Neuronal stem cell (in vitro differentiated cells): ENCODE measurements at regions not wholly inside any gene's neighbourhood (a gene's known extent, or its start where the extent isn't known, plus 50 kb on each side); places are given as distances from the start of the nearest gene placed in this dataset.

Source experiments
- DNase-seq: peaks from one replicate; pipeline ENCODE4 v3.0.0-alpha.2; 2013; ENCODE audit warnings: low spot score
- H2AFZ ChIP-seq: one replicate; pipeline ENCODE4 v1.6.1; 2013; ENCODE audit warnings: mild to moderate bottlenecking, low read length, inconsistent platforms
- H2AK5ac ChIP-seq: 2 replicates; pipeline ENCODE4 v1.6.1; 2013; ENCODE audit warnings: low read depth, mild to moderate bottlenecking, inconsistent platforms, low read length, moderate library complexity, mixed read lengths
- H2BK120ac ChIP-seq: 2 replicates; pipeline ENCODE4 v1.6.1; 2013; ENCODE audit warnings: low read depth, mild to moderate bottlenecking, inconsistent platforms, low read length, moderate library complexity, mixed read lengths
- H2BK12ac ChIP-seq: one replicate; pipeline ENCODE4 v1.6.1; 2013; ENCODE audit warnings: low read length, inconsistent platforms
- H2BK15ac ChIP-seq: 2 replicates; pipeline ENCODE4 v1.6.1; 2013; ENCODE audit warnings: mild to moderate bottlenecking, low read length, inconsistent platforms, mixed read lengths
- H2BK5ac ChIP-seq: one replicate; pipeline ENCODE4 v1.6.1; 2013; ENCODE audit warnings: inconsistent platforms, mild to moderate bottlenecking, low read length, moderate library complexity
- H3K14ac ChIP-seq: one replicate; pipeline ENCODE4 v1.6.1; 2013; ENCODE audit warnings: low read length, inconsistent platforms
- H3K18ac ChIP-seq: 2 replicates; pipeline ENCODE4 v1.6.1; 2013; ENCODE audit warnings: low read length, inconsistent platforms
- H3K23ac ChIP-seq: 2 replicates; pipeline ENCODE4 v1.6.1; 2013; ENCODE audit warnings: low read depth, mild to moderate bottlenecking, mixed read lengths, low read length, inconsistent platforms; ENCODE audit not compliant: poor library complexity
- H3K27ac ChIP-seq: replicated peaks from 3 replicates; pipeline ENCODE4 v1.5.1; 2013; ENCODE audit warnings: low read length, inconsistent platforms
- H3K27me3 ChIP-seq, 3 experiments: 2 replicates each; pipeline ENCODE4 v1.6.1; 2013; ENCODE audit warnings: low read length in 3 of 3, mild to moderate bottlenecking in 2 of 3, inconsistent platforms in 1 of 3, low read depth in 1 of 3, mixed read lengths in 1 of 3, moderate library complexity in 1 of 3; ENCODE audit not compliant: control insufficient read depth in 3 of 3, insufficient read depth in 3 of 3
- H3K36me3 ChIP-seq, 2 donors: replicated peaks in 1 of 2; 2 replicates each; pipeline ENCODE4 v1.6.1; 2013; ENCODE audit warnings: low read length in 2 of 2; ENCODE audit not compliant: control insufficient read depth in 2 of 2, insufficient read depth in 2 of 2
- H3K4ac ChIP-seq: 2 replicates; pipeline ENCODE4 v1.6.1; 2013; ENCODE audit warnings: inconsistent platforms, mild to moderate bottlenecking, low read length, moderate library complexity
- H3K4me1 ChIP-seq, 2 donors: 1 replicate in 1 of 2; 2 replicates in 1 of 2; pipeline ENCODE4 v1.6.1; 2013; ENCODE audit warnings: low read length in 2 of 2, low read depth in 1 of 2; ENCODE audit not compliant: control insufficient read depth in 2 of 2, insufficient read depth in 1 of 2
- H3K4me2 ChIP-seq: one replicate; pipeline ENCODE4 v1.6.1; 2013; ENCODE audit warnings: mild to moderate bottlenecking, low read length, inconsistent platforms; ENCODE audit not compliant: insufficient read depth, poor library complexity, severe bottlenecking
- H3K4me3 ChIP-seq, 2 donors: 2 replicates each; pipeline ENCODE4 v1.5.1; 2013; ENCODE audit warnings: low read length in 2 of 2, mild to moderate bottlenecking in 2 of 2, inconsistent platforms in 1 of 2, moderate library complexity in 1 of 2
- H3K79me1 ChIP-seq: one replicate; pipeline ENCODE4 v1.6.1; 2013; ENCODE audit warnings: low read depth, mild to moderate bottlenecking, inconsistent platforms, low read length, moderate library complexity
- H3K9ac ChIP-seq: one replicate; pipeline ENCODE4 v1.6.1; 2013; ENCODE audit warnings: mild to moderate bottlenecking, low read depth, low read length, inconsistent platforms; ENCODE audit not compliant: poor library complexity
- H3K9me3 ChIP-seq, 2 donors: replicated peaks in 1 of 2; 2 replicates each; pipeline versions ENCODE3 to v1.6.1; 2013; ENCODE audit warnings: low read length in 2 of 2, mild to moderate bottlenecking in 2 of 2, inconsistent platforms in 1 of 2, low read depth in 1 of 2, mixed read lengths in 1 of 2, moderate library complexity in 1 of 2; ENCODE audit not compliant: control insufficient read depth in 2 of 2, insufficient read depth in 1 of 2
- H4K8ac ChIP-seq: one replicate; pipeline ENCODE4 v1.6.1; 2013; ENCODE audit warnings: low read depth, mild to moderate bottlenecking, inconsistent platforms, low read length, moderate library complexity
- H4K91ac ChIP-seq: one replicate; pipeline ENCODE4 v1.6.1; 2013; ENCODE audit warnings: low read length, low read depth, mild to moderate bottlenecking, inconsistent platforms; ENCODE audit not compliant: poor library complexity
- WGBS, 2 donors: extraction: QIAGEN DNeasy Blood & Tissue Kit; methylation state at CpG; one replicate each; pipeline ENCODE4 v1.1.7; 2013; ENCODE audit warnings: missing lambda C conversion rate in 2 of 2, mixed read lengths in 1 of 2; ENCODE audit not compliant: insufficient read length in 2 of 2, insufficient replicate concordance in 1 of 2; ENCODE audit errors: extremely low coverage in 2 of 2; 5-methylcytosine and 5-hydroxymethylcytosine counted together

DNA sequence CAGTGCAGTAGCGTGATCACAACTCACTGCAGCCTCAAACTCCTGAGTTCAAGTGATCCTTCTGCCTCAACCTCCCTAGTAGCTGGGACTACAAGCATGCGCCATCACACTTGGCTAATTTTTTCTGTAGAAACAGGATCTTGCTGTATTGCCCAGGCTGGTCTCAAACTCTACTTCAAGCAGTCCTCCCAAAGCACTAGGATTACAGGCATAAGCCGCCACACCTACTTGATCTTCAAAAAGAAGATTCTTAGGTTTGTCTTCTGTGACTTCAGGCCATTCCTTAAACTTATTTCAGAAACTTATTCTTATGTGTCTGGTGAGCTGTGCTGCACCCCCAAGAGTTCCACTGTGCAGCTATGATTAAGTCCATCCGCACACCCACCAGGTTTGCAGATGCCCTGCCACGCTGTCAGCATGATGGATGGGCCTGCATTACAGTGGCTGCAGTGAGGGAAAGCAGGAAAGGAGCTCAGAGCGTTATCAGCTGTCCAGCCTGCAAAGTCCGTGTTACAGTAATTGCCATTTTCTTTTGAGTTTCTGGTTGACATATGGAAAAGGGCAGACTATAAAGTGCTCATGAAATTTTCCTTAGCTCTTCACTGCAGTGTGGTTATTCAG, 146.6 kb downstream of the AASDH start:
- no CpG with 5 or more reads among the region's 7 CpGs for WGBS, 2 donors
- Histone ChIP-seq H2AFZ (no peak overlapping the region), H2BK120ac (no peak overlapping the region), H2BK15ac (no peak overlapping the region), H3K36me3 (peaks cover 0 to 1% of the 10 kb centered on the region in 2 donors), H3K18ac (no peak overlapping the region), H3K27ac (no peak overlapping the region), H3K4me2 (no peak overlapping the region), H3K4me1 (peaks cover 0 to 2% of the 10 kb centered on the region in 2 donors), H3K79me1 (no peaks in the 10 kb centered on the region), H3K9me3 (no peaks in the 10 kb centered on the region), H2AK5ac (no peak overlapping the region), H4K8ac (no peak overlapping the region), H3K27me3 (no peaks in the 10 kb centered on the region), H3K23ac (no peak overlapping the region), H3K9ac (no peak overlapping the region), H4K91ac (no peak overlapping the region), H2BK12ac (no peak overlapping the region), H3K4me3 (no peak overlapping the region), H3K4ac (no peak overlapping the region), H2BK5ac (no peak overlapping the region), H3K14ac (peak overlapping the region; percentile 31)
- no peak for DNase-seq

DNA sequence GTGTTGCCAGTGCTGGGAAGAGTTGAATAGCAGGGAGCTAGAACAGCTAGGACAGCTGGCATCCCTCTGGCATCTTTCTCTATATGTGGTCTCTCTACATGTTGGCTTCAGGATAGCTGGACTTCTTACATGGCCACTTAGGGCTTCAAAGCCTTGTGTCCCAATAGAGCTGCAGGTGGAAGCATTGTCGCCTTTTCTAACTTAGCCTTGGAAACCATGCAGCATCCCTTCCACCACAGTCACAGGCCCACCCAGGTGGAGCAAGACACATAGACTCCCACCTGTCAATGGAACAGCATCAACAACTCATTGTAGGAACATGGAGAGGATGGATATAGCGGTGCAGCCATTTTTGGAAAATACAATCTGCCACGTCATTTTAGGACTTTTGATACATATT, 149.0 kb downstream of the AASDH start:
- Histone ChIP-seq H2BK12ac (no peak overlapping the region), H2BK5ac (no peak overlapping the region), H3K27me3 (no peaks in the 10 kb centered on the region), H3K23ac (no peak overlapping the region), H3K4me1 (no peaks in the 10 kb centered on the region), H3K4ac (no peak overlapping the region), H3K4me2 (no peak overlapping the region), H3K9me3 (no peaks in the 10 kb centered on the region), H4K8ac (no peak overlapping the region), H3K36me3 (peaks cover 0 to 1% of the 10 kb centered on the region in 2 donors), H4K91ac (no peak overlapping the region), H3K9ac (no peak overlapping the region), H2BK15ac (no peak overlapping the region), H3K18ac (no peak overlapping the region), H3K14ac (no peak overlapping the region), H2BK120ac (no peak overlapping the region), H3K4me3 (no peak overlapping the region), H2AK5ac (no peak overlapping the region), H2AFZ (no peak overlapping the region), H3K27ac (no peak overlapping the region), H3K79me1 (no peaks in the 10 kb centered on the region)
- no peak for DNase-seq
- no CpG with 5 or more reads among the region's 3 CpGs for WGBS, 2 donors

DNA sequence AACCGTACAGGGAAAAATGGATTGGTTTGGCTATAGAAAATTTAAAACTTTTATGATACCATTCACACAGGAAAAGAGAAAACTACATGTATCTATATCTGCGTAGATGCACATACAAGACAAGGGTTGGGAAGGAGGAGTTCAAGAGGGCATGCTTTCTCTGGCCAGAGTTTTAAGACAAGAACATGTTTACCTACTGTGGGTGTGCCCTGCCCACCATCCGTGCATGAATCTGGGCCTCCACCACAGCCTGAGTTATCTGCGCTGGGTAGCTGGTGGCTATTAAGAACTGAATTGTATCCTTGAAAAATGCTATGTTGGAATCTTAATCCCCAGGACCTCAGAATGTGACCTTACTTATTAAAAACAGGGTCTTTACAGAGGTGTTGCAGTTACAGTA, 151.6 kb downstream of the AASDH start:
- Histone ChIP-seq H2BK5ac (no peak overlapping the region), H3K36me3 (peaks cover 0 to 3% of the 10 kb centered on the region in 2 donors), H2BK120ac (no peak overlapping the region), H4K8ac (no peak overlapping the region), H2BK15ac (no peak overlapping the region), H3K9ac (no peak overlapping the region), H3K4me1 (no peaks in the 10 kb centered on the region), H3K4me3 (no peak overlapping the region), H3K9me3 (peaks cover 4 to 6% of the 10 kb centered on the region in 2 donors), H4K91ac (no peak overlapping the region), H3K18ac (no peak overlapping the region), H2AK5ac (no peak overlapping the region), H3K23ac (no peak overlapping the region), H2BK12ac (no peak overlapping the region), H3K27me3 (no peaks in the 10 kb centered on the region), H3K4me2 (no peak overlapping the region), H3K14ac (no peak overlapping the region), H3K27ac (no peak overlapping the region), H3K4ac (no peak overlapping the region), H3K79me1 (no peaks in the 10 kb centered on the region), H2AFZ (no peak overlapping the region)
- DNase-seq = no peak
- WGBS, 2 donors = no CpG with 5 or more reads among the region's 4 CpGs

DNA sequence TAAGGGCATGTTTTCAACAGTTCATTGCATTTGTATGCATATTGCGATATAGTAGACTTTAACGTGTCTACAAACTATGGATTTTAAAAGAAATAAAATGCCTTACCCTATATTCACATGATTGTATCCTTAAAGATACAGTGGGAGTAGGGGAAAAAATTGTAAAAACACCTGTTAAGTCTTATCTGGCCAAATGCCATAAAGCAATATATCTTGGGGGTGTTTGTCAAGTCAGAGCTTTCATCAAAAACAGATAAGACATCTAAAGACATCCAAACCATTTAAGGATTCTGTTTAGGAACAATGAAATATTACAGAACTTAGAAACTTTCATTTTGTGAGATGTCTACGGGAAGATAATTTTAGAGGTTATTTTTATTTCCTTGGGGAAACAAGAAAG, 152.3 kb downstream of the AASDH start:
- Histone ChIP-seq H3K23ac (no peak overlapping the region), H3K4ac (no peak overlapping the region), H3K4me2 (no peak overlapping the region), H3K14ac (no peak overlapping the region), H2BK15ac (no peak overlapping the region), H2BK120ac (no peak overlapping the region), H3K79me1 (no peaks in the 10 kb centered on the region), H3K27me3 (no peaks in the 10 kb centered on the region), H3K4me3 (no peak overlapping the region), H2AFZ (no peak overlapping the region), H3K36me3 (peaks cover 0 to 1% of the 10 kb centered on the region in 2 donors), H3K27ac (no peak overlapping the region), H4K8ac (no peak overlapping the region), H3K9me3 (peaks cover 4 to 6% of the 10 kb centered on the region in 2 donors), H3K4me1 (no peaks in the 10 kb centered on the region), H2BK12ac (no peak overlapping the region), H3K18ac (no peak overlapping the region), H3K9ac (no peak overlapping the region), H4K91ac (no peak overlapping the region), H2AK5ac (no peak overlapping the region), H2BK5ac (no peak overlapping the region)
- no CpG with 5 or more reads among the region's 3 CpGs for WGBS, 2 donors
- no peak for DNase-seq
